Liver (tissue), 8 donors: ENCODE measurements at regions not wholly inside any gene's neighbourhood (a gene's known extent, or its start where the extent isn't known, plus 50 kb on each side); places are given as distances from the start of the nearest gene placed in this dataset.

Experiments
- DNase-seq: peaks from one replicate; pipeline ENCODE4 v3.0.0-alpha.2; 2017; ENCODE audit warnings: low spot score
- H3K27ac ChIP-seq, 2 donors: one replicate each; pipeline ENCODE4 v1.7.0; 2013; ENCODE audit warnings: inconsistent platforms in 2 of 2, low read length in 2 of 2, control low read depth in 1 of 2, low read depth in 1 of 2, mild to moderate bottlenecking in 1 of 2
- H3K27me3 ChIP-seq, 4 donors: one replicate each; pipeline versions ENCODE4 v1.6.1 to v1.7.0; 2013; ENCODE audit warnings: low read length in 3 of 4, inconsistent platforms in 1 of 4, mild to moderate bottlenecking in 1 of 4, moderate library complexity in 1 of 4; ENCODE audit not compliant: control insufficient read depth in 4 of 4, insufficient read depth in 4 of 4
- H3K36me3 ChIP-seq, 4 donors: one replicate each; pipeline versions ENCODE4 v1.6.1 to v1.7.0; 2013; ENCODE audit warnings: low read length in 3 of 4, mild to moderate bottlenecking in 3 of 4, low read depth in 1 of 4, moderate library complexity in 1 of 4; ENCODE audit not compliant: control insufficient read depth in 4 of 4, insufficient read depth in 3 of 4
- H3K4me1 ChIP-seq, 4 donors: one replicate each; pipeline versions ENCODE4 v1.6.1 to v1.7.0; 2013; ENCODE audit warnings: low read length in 3 of 4, mild to moderate bottlenecking in 3 of 4, moderate library complexity in 1 of 4; ENCODE audit not compliant: control insufficient read depth in 4 of 4, insufficient read depth in 4 of 4
- H3K4me3 ChIP-seq, 3 donors: one replicate each; pipeline versions ENCODE4 v1.6.1 to v1.7.0; 2013; ENCODE audit warnings: low read length in 3 of 3, control low read depth in 1 of 3, low read depth in 1 of 3, mild to moderate bottlenecking in 1 of 3
- H3K9ac ChIP-seq, 2 donors: one replicate each; pipeline ENCODE4 v1.7.0; 2013; ENCODE audit warnings: low read length in 2 of 2, mild to moderate bottlenecking in 2 of 2, moderate library complexity in 2 of 2, control low read depth in 1 of 2, low read depth in 1 of 2
- H3K9me3 ChIP-seq, 4 donors: one replicate each; pipeline versions ENCODE4 v1.6.1 to v1.7.0; 2013; ENCODE audit warnings: low read length in 3 of 4; ENCODE audit not compliant: control insufficient read depth in 4 of 4
- ATF3 ChIP-seq: IDR thresholded peaks from 2 replicates; pipeline ENCODE4 v1.6.1; 2016; ENCODE audit warnings: antibody characterized with exemption
- CTCF ChIP-seq: fragments of 150-350 bp; IDR thresholded peaks from 2 replicates; pipeline ENCODE4 v1.5.1; 2017; ENCODE audit warnings: improper control_type of control experiment, low read depth, low read length; ENCODE audit not compliant: missing input control
- EGR1 ChIP-seq, 2 donors: IDR thresholded peaks; 2 replicates each; pipeline ENCODE4 v1.6.1; 2016 to 2018; ENCODE audit warnings: antibody characterized with exemption in 2 of 2, low read depth in 2 of 2
- FOXA1 ChIP-seq: IDR thresholded peaks from 2 replicates; pipeline ENCODE4 v1.6.1; 2016; ENCODE audit warnings: antibody characterized with exemption
- FOXA2 ChIP-seq: IDR thresholded peaks from 2 replicates; pipeline ENCODE4 v1.6.1; 2016; ENCODE audit warnings: antibody characterized with exemption
- HNF4A ChIP-seq, 2 donors: conservative IDR thresholded peaks; 2 replicates each; pipeline ENCODE4 v1.6.1; 2016; ENCODE audit warnings: antibody characterized with exemption in 2 of 2, mild to moderate bottlenecking in 2 of 2
- NR2F2 ChIP-seq: IDR thresholded peaks from 2 replicates; pipeline ENCODE4 v1.6.1; 2016; ENCODE audit warnings: antibody characterized with exemption
- RAD21 ChIP-seq, 2 donors: IDR thresholded peaks; 2 replicates each; pipeline ENCODE4 v1.6.1; 2016; ENCODE audit warnings: antibody characterized with exemption in 2 of 2, mild to moderate bottlenecking in 2 of 2
- TAF1 ChIP-seq: conservative IDR thresholded peaks from 2 replicates; pipeline ENCODE4 v1.6.1; 2016; ENCODE audit warnings: antibody characterized with exemption, mild to moderate bottlenecking
- ZBTB33 ChIP-seq: IDR thresholded peaks from 2 replicates; pipeline ENCODE4 v1.6.1; 2016; ENCODE audit warnings: antibody characterized with exemption
- WGBS: extraction: QIAGEN DNeasy Blood & Tissue Kit; methylation state at CpG from one replicate; pipeline ENCODE4 v1.1.7; 2013; 5-methylcytosine and 5-hydroxymethylcytosine counted together
- TF ChIP-seq, protein P1 (sequence below): IDR thresholded peaks from 2 replicates; pipeline ENCODE4 v1.6.1; 2016; ENCODE audit warnings: antibody characterized with exemption, mild to moderate bottlenecking
- donor health status: healthy.
- donor health status: healthy.
- donor health status: healthy.
- donor health status: healthy.
- donor health status: healthy.

DNA sequence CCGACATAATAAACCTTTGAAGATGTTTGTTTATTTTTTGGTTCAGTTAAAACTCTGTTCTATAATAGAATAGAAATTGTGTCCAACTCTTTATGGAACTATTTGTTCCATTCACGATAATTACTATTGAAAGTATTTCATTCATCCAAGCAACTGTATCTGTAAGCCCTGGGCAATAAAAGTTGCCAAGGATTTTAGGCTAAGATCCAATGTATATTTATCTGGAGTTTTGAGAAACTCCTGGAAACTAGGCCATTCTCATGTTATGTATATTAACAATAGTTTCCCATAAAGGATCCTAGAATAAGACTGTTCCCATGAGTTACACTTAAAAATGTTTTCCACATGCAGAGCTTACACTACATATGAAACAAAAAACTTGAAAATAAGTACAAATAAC lies 261.6 kb downstream of the SLITRK6 start:
- no peak for DNase-seq
- Histone ChIP-seq H3K9me3 (no peaks in the 10 kb centered on the region), H3K4me3 (no peak overlapping the region), H3K27me3 (no peaks in the 10 kb centered on the region), H3K4me1 (no peaks in the 10 kb centered on the region), H3K36me3 (no peaks in the 10 kb centered on the region), H3K9ac (no peak overlapping the region), H3K27ac (no peak overlapping the region)
- TF ChIP-seq ZBTB33 (no peak), TAF1 (no peak), ATF3 (no peak), CTCF (no peak), FOXA1 (no peak), EGR1 (IDR thresholded peaks at IDR 0.05; ENCODE audit: low read depth in 2 of 2) (no peak), HNF4A (conservative IDR thresholded peaks at IDR 0.05) (no peak)
- TF ChIP-seq, protein P1, sequence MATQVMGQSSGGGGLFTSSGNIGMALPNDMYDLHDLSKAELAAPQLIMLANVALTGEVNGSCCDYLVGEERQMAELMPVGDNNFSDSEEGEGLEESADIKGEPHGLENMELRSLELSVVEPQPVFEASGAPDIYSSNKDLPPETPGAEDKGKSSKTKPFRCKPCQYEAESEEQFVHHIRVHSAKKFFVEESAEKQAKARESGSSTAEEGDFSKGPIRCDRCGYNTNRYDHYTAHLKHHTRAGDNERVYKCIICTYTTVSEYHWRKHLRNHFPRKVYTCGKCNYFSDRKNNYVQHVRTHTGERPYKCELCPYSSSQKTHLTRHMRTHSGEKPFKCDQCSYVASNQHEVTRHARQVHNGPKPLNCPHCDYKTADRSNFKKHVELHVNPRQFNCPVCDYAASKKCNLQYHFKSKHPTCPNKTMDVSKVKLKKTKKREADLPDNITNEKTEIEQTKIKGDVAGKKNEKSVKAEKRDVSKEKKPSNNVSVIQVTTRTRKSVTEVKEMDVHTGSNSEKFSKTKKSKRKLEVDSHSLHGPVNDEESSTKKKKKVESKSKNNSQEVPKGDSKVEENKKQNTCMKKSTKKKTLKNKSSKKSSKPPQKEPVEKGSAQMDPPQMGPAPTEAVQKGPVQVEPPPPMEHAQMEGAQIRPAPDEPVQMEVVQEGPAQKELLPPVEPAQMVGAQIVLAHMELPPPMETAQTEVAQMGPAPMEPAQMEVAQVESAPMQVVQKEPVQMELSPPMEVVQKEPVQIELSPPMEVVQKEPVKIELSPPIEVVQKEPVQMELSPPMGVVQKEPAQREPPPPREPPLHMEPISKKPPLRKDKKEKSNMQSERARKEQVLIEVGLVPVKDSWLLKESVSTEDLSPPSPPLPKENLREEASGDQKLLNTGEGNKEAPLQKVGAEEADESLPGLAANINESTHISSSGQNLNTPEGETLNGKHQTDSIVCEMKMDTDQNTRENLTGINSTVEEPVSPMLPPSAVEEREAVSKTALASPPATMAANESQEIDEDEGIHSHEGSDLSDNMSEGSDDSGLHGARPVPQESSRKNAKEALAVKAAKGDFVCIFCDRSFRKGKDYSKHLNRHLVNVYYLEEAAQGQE = no peak
- 82% methylated on average over 2 of the region's 2 CpGs for WGBS

- no peaks in the 10 kb centered on the region for H3K36me3 ChIP-seq
- no peak for DNase-seq
- no peaks in the 10 kb centered on the region for H3K4me1 ChIP-seq
- no peaks in the 10 kb centered on the region for H3K27me3 ChIP-seq
- H3K27ac ChIP-seq = no peak overlapping the region
- H3K4me3 ChIP-seq = no peak overlapping the region
- WGBS = 73% methylated on average over 1 of the region's 1 CpG
- no peaks in the 10 kb centered on the region for H3K9me3 ChIP-seq
- TF ChIP-seq FOXA2 = no peak
- no peak for TF ChIP-seq RAD21 (IDR thresholded peaks at IDR 0.05)
- TF ChIP-seq HNF4A (conservative IDR thresholded peaks at IDR 0.05) = no peak
- TF ChIP-seq TAF1 = no peak
- TF ChIP-seq ZBTB33 = no peak
- no peak for TF ChIP-seq NR2F2
- H3K9ac ChIP-seq = no peak overlapping the region
Observed at GRCh38 chr13:85536706-85537105, 262.5 kb downstream of the SLITRK6 start.
